IPS-NIHi7 (cell line): ENCODE measurements at regions not wholly inside any gene's neighbourhood (a gene's known extent, or its start where the extent isn't known, plus 50 kb on each side); places are given as distances from the start of the nearest gene placed in this dataset.
"Not testable (repeated sequence)": the region's sequence is repeated elsewhere in the genome, so short reads cannot be mapped to it uniquely, and the experiment has no call there.

Experiments
- DNase-seq: peaks from one replicate; pipeline ENCODE4 v3.0.0; 2012; ENCODE audit warnings: mixed read lengths; ENCODE audit errors: extremely low spot score

DNA sequence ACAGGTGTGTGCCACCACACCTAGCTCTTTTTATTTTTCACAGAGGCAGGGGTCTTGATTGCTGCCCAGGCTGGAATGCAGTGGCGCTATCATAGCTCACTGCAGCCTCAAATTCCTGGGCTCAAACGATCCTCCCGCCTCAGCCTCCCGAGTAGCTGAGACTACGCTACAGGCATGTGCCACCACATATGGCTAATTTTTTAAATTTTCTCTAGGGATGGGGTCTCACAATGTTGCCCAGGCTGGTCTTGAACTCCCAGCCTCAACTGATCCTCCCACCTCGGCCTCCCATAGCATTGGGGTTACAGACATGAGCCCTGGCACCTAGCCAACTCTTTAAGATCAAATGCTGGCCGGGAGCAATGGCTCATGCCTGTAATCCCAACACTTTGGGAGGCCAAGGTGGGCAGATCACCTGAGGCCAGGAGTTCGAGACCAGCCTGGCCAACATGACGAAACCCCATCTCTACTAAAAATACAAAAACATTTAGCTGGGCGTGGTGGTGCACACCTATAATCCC is 50.6 kb upstream of the MYL10 start:
- DNase-seq: not testable (repeated sequence)

DNA sequence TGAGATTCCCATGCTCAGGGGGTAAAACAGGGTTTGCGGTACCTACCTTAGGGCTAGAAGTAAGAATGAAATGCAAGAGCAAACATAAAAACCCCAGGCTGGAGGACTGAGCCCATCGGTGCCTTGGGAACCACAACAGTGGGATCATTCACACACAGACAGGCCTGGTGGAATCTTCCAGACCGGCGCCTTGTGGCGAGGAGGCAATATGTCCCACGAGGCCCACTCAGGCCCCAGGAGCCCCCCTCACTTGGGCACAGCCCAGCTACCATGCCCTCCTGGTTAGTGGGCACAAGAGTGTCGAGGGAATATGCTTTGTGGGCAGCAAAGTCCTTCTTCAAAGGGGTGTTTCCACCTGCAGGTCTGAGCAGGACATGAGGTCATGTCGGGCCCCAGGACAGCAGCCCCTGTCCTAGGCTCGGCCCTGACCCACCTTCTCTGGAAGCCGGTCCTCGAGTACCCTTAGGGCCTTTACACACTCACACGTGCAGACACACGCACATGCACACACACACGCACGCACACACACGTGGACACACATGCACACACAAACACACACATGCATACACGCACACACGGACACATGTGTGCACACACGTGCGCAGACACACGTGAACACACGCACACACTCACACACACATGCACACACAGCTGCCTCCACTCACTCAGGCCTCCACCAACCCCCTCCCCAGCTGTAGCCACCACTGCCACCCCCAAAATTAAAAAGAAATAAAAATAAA is 51.5 kb upstream of the MYL10 start:
- no peak for DNase-seq

- DNase-seq: peak; percentile 24
These were observed 52.3 kb upstream of the MYL10 start for GRCh38 chr7:101681170-101682007.

DNA sequence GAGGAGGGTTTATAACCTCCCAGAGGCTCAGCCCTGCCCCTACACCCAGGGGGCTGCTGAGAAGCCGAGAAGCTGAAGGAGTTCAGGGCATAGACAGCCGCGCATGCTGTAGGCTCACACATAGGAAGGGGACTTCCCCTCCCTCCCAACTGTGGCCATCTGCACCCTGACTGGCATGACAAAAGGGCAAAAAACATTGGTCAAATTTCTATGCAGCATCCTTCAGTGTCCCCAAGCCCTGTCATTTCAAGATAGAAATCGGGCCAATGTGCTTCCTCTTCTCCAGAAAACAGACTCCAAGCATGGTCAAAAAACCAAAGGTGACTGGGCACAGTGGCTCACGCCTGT is 55.9 kb upstream of the MYL10 start:
- no peak for DNase-seq

GRCh38 chr7:101686030-101686429 is 56.9 kb upstream of the MYL10 start:
- DNase-seq: no peak

DNA sequence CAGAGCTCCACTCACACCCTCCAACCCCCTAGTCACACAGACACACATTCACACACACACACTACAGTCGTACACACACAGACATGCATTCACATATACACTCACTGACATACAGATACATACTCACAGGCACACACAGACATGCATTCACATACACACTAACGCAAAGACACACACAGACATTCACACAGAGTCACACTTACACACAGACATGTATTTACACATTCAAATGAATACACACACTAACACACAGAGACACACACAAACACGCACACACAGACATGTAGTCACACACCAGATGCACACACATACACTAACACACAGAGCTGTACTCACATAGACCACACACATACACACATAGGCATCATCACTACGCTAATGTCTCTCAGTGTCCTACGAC is 58.0 kb upstream of the MYL10 start:
- DNase-seq: no peak

GRCh38 chr7:101687791-101688182 is 58.7 kb upstream of the MYL10 start:
- no peak for DNase-seq

DNA sequence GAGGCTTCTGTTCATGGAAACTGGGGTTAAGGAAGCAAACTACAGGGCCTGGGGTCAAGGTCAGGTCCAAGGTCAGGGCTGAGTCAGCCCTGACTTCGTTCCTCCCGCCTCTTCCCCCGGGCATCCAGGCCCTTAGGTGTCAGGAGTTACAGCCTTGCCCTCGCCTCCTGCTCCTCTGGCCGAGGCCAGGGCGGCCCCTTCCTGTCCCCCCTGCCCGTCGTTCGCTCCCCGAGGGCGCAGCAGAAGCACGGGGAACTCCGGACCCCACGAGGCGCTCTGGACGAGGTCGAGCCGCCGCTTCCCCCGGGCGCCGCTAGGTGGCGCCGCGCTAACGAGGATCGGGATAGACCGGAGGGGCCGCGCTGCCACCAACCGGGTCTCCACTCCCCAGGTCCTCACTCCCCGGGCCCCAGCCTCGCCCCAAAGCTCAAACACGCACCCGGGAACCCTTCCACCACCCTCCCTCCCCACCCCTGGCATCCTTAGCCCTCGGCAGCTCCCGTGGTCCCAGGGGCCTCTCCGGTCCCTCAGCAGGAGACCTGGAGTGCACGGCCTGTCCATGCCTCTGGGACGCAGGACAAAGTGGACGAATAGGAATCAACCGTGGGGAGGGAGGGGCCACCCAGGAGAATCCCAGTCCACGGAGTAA is 59.2 kb upstream of the MYL10 start:
- DNase-seq: peak; percentile 93

- DNase-seq: no peak
These were observed 60.2 kb upstream of the MYL10 start for GRCh38 chr7:101688995-101689907.

DNA sequence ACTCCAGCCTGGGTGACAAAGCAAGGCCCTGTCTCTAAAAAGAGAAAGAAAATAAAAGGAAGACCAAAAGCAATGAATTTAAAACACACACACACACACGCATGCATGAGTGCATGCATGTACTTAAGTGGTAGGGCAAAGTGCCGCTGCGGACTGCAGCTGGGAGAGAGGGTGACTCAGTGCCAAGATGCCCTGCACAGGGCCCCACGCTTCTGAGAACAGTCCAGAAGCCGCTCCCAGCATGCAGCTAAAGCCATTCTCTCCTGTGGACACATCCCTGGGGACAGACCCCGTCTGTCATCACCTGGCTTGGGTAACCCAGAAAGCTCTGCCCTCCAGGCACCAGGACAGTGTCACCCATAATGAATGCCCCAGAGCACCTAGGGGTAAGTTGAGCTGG is 61.0 kb upstream of the MYL10 start:
- DNase-seq: no peak

DNA sequence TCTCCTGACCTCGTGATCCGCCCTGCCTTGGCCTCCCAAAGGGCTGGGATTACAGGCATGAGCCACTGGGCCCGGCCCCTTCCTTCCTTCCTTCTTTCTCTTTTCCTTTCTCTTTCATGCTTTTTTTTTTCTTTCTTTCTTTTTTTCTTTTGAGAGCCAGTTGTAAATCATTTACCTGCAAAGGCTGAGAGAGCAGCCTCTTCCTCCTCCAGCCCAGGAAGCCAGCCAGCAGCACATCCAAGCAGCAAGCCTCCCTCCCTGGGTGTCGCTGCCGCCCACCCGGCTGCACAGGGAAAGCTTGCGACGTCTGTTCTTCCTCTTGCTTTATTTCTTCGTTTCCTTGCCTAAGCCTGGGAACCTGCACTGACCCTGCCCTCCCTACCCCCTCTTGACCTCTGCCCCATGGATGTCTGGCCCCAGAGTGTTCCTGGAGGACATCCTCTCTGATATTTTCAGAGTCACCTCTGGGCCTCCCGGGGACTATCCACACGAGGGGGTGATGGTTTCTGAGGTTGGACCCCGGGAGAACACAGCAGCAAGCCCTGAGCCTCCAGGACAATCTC is 62.8 kb upstream of the MYL10 start:
- DNase-seq: no peak

GRCh38 chr7:101693498-101694091 is 64.5 kb upstream of the MYL10 start:
- no peak for DNase-seq

DNA sequence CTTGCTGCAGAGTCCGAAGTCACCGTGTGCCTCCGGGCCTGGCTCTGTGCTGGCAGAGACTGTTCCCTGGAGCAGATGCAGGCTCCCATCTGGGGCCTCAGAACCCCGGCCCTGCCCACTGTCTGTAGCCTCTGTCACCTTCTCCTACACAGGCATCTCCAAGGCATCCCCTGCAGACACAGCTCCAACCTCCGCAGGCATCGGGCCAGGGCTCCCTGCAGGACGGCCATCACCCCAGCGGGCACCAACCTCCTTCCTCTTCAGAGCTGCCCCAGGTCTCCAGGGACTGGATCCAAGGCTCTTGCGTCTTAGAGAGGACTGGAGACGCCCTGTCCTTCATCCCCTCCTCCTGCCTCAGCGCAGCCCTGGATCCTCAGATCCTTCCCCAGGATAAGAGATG is 69.9 kb upstream of the MYL10 start:
- DNase-seq: no peak

DNA sequence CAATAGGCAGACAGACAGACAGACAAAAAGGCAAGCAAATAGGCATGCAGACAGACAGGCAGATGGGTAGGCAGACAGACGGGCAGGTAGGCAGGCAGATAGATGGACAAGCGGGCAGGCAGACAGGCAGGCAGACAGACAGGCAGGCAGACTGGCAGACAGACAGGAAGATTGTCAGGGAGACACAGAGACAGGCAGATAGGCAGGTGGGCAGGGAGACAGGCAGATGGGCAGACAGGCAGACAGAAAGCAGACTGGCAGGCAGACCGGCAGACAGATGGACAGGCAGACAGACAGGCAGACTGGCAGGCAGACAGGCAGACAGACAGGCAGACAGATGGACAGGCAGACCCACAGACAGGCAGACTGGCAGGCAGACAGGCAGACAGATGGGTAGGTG is 70.3 kb upstream of the MYL10 start:
- no peak for DNase-seq

- DNase-seq: no peak
These were observed 71.1 kb upstream of the MYL10 start for GRCh38 chr7:101699881-101700823.

DNA sequence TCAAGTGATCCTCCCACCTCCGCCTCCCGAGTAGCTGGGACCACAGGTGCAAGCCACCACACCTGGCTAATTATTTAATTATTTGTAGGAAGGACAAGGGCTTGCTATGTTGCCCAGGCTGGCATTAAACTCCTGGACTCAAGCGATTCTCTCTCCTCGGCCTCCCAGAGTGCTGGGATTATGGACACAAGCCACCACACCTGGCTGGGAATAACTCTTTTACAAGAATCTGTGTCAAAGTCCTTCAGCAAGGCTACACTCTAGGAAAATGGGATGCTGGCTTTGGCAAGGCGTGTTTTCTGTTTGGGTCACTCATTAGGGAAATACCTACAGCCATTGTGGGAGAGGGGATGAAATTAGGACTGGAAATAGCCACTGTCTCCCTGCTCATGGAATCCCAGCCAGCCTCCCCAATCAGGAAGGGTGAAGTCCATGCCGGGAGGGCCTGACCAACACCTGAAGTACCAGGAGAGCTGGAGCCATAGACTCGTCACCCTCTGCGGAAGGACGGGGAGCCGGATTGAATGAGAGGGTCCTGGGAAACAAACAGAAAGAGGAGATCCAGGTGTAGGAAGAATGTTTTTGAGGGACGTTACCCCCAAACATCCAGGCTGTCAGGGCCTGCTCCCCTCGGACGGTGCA is 72.2 kb upstream of the MYL10 start:
- no peak for DNase-seq

DNA sequence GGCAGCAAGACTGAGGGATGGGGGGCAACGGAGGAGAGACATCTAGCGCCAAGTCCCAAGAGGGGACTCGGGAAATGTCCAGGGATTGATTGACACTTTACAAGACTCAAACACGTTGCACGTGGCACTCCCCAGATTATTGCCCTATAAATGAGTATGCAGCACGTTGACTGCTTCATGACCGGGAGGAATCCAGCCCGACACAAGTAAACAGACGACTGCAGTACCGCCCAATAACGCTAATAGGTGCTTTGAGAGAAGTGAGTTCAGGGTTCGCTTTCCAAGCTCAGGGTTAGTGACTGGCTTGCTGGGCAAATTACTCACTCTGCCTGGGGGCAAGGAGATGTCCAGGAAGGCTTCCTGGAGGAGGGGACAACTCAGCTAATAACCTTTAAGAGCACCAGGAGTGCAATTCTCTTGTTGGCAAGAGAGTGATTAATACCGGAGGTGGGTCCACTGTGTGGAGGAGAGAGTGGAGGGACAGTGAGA is 73.3 kb upstream of the MYL10 start:
- peak; percentile 66 for DNase-seq

DNA sequence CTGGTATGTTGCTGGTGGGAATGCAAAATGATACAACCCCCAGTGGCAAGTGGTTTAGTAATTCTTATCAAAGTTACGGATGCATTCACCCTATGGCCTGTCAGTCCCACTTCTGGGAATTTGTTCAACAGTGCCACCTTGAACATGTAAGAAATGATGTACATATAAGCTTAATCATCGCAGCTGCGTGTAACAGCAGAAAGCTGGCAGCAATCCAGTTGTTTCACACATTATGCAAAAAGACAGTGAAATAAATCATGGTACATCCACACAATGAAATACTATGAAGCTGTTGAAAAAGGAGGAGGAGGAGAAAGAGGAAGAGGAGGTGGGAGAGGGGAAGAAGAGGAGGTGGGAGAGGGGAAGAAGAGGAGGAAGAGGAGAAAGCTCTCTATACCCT is 76.2 kb upstream of the MYL10 start:
- no peak for DNase-seq

DNA sequence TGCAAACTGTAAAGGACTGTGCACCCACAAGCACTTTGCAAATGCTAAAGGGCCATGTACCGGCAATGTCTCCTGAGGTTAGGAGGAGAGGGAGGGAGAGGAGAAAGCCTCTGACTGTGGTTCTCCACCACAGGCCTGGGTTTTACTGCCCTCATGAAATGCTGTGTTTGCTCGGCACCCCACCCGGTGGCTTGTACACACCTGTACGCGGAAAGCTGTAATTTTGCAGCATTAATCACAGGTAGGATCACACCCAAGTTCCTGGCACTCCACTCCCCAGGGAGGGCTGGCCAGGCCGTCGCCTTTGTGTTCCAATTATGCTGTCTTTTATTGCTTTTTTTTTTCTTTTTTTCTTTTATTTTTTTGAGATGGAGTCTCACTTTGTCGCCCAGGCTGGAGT is 78.5 kb upstream of the MYL10 start:
- no peak for DNase-seq
